ENCODE measurements at regions not wholly inside any gene's neighbourhood (a gene's known extent, or its start where the extent isn't known, plus 50 kb on each side); places are given as distances from the start of the nearest gene placed in this dataset.

- DNase-seq (ENCODE audit: low spot score in 2 of 2), result peak in 1 of 2 donors; percentile 83
- TF ChIP-seq CTCF (IDR thresholded peaks at IDR 0.05) (no peak), POLR2A (IDR thresholded peaks at IDR 0.05) (no peak)
- 77 to 82% methylated on average over 13 of the region's 13 CpGs for WGBS, 2 donors
- H3K4me3 ChIP-seq (ENCODE audit: low read depth, poor library complexity, severe bottlenecking), result no peak overlapping the region
- intact Hi-C loops (cut with DNase I; ENCODE audit: low total_unique reads), result no loop called here
These were observed 63.4 kb upstream of the TARBP1 start for GRCh38 chr1:234542211-234542850.

DNA sequence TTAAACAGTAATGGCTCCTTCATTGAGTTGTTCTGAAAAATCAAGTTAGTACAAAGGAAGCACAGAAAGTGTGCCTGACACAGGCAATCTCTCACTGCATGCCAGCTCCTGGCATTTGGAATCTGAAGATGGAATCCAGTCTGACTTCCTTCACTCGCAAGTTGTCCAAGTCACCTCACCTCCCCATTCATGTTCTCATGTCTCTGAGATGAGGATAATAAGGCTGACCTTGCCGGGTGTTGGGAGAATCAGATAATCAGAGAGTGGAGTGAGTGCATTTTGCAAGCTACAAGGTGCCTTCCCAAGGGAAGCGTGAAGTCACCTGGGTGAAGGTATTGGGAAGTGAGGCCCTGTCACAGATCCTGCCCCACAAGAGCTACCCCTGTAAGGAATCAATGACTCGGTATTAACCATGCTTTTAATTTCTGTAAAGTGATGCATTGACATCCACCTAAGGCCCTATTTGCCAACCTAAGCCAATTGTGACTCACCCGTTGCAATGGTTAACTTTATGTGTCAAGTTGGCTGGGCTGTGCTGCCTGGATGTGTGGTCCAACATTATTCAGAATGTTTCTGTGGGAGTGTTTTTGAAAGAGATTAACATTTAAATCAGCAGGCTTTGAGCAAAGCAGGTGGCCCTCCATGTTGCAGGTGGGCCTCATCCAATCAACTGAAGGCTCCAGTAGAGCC is 62.5 kb upstream of the TARBP1 start:
- intact Hi-C loops (cut with DNase I; ENCODE audit: low total_unique reads), result no loop called here
- TF ChIP-seq POLR2A (IDR thresholded peaks at IDR 0.05) (no peak), CTCF (IDR thresholded peaks at IDR 0.05) (no peak)
- 63 to 68% methylated on average over 5 of the region's 5 CpGs for WGBS, 2 donors
- no peak overlapping the region for H3K4me3 ChIP-seq (ENCODE audit: low read depth, poor library complexity, severe bottlenecking)
- DNase-seq (ENCODE audit: low spot score in 2 of 2), result peak in 1 of 2 donors; percentile 54

DNA sequence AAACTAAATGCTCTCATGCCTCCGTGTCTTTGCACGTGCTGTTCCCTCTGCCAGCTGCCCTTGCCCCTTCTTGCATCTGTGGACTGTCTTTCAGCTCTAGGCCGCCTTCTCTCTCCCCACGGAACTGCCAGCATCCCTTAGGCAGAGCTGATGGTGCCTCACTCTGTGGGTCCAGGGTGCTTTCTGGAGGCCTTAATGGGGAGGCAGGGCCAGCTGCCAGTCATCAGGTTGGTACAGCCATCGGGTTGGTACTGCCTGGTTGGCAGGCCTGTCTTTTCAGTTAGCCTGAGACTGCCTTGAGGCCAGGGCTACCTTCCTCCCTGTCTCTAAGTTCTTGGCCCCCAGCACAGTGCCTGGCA is 61.4 kb upstream of the TARBP1 start:
- DNase-seq (ENCODE audit: low spot score in 2 of 2), result peak in 1 of 2 donors; percentile 82
- TF ChIP-seq POLR2A (IDR thresholded peaks at IDR 0.05) (no peak), CTCF (IDR thresholded peaks at IDR 0.05) (no peak)
- intact Hi-C loops (cut with DNase I; ENCODE audit: low total_unique reads), result no loop called here

DNA sequence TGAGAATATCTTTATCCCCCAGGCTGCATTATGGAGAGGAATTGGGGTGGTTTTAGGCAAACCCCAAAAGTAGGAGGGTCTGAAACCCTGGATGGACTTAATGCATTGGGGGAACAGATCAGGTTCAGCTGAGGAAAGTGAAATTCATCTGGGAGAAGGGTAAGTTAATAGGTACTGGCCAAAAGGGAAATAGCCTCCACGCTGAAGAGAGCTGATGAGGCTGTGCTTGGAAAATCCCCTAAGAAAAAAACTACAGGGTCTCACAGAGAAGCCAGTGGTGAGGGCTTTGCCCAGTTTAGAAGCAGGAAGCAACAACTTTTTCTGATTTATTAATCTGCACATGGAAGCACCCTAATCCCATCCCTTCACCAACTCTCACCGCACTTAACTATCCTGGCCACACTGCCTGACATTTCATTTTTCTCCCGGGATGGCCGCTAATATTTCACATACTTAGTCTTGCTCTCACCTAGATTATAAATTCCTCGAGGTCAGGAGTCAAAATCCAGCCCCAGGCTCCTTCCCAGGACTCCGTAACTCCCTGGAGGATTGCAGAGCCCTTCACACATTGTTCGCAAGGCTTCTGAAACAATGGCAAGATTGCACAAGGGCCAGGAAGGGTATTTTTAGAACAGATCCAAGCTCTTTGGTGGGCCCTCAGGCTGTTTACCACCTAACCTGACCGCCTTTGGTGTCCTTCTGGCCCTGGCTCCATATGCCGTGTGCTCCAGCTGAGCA is 60.9 kb upstream of the TARBP1 start:
- WGBS, 2 donors, result 55 to 59% methylated on average over 9 of the region's 9 CpGs
- no peak overlapping the region for H3K4me3 ChIP-seq (ENCODE audit: low read depth, poor library complexity, severe bottlenecking)
- intact Hi-C loops (cut with DNase I; ENCODE audit: low total_unique reads), result no loop called here
- no peak for TF ChIP-seq CTCF (IDR thresholded peaks at IDR 0.05)
- TF ChIP-seq POLR2A (IDR thresholded peaks at IDR 0.05), result no peak
- DNase-seq (ENCODE audit: low spot score in 2 of 2), result peak in 1 of 2 donors; percentile 61

More for the DNA sequence above, 61.4 kb upstream of the TARBP1 start:
- 69 to 70% methylated on average over 5 of the region's 5 CpGs for WGBS, 2 donors
- no peak overlapping the region for H3K4me3 ChIP-seq (ENCODE audit: low read depth, poor library complexity, severe bottlenecking)

- TF ChIP-seq CTCF (IDR thresholded peaks at IDR 0.05), result no peak
- no peak for TF ChIP-seq POLR2A (IDR thresholded peaks at IDR 0.05)
These were observed 60.1 kb upstream of the TARBP1 start for GRCh38 chr1:234538930-234539649.

More at GRCh38 chr1:234538930-234539649, 60.1 kb upstream of the TARBP1 start:
- H3K4me3 ChIP-seq (ENCODE audit: low read depth, poor library complexity, severe bottlenecking), result no peak overlapping the region
- intact Hi-C loops (cut with DNase I; ENCODE audit: low total_unique reads), result no loop called here
- WGBS, 2 donors, result 31 to 45% methylated on average over 14 of the region's 14 CpGs
- DNase-seq (ENCODE audit: low spot score in 2 of 2), result peak; percentile 64 to 87

Data from lower leg skin (tissue), 4 donors.